ENCODE measurements at regions not wholly inside any gene's neighbourhood (a gene's known extent, or its start where the extent isn't known, plus 50 kb on each side); places are given as distances from the start of the nearest gene placed in this dataset.
A peak's percentile ranks its signal among the peaks of the same experiment; 100 is the strongest.

- DNase-seq (ENCODE audit: low read depth in 4 of 4, low spot score in 2 of 4), result no peak
Measured at GRCh38 chr5:158143081-158143480, 284.1 kb upstream of the CLINT1 start.

DNA sequence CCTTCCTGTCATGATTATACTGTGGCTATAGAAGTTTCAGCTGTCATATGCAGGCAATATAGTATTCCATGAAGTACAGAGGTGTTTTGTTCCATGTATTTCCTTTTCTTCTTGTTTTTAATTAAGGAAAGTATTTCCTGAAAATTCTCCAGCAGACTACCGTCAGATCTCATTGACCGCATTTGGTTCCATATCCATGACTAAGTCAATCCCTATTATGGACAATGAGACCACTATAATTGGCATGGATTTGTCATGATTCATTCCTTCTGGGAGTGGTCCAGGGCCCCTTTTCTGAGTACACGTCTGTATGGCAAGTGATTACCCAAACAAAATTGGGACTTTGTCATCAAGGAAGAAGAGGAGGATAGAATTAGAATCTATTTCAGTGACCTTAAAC, 283.2 kb upstream of the CLINT1 start:
- no peak for DNase-seq (ENCODE audit: low read depth in 4 of 4, low spot score in 2 of 4)

DNA sequence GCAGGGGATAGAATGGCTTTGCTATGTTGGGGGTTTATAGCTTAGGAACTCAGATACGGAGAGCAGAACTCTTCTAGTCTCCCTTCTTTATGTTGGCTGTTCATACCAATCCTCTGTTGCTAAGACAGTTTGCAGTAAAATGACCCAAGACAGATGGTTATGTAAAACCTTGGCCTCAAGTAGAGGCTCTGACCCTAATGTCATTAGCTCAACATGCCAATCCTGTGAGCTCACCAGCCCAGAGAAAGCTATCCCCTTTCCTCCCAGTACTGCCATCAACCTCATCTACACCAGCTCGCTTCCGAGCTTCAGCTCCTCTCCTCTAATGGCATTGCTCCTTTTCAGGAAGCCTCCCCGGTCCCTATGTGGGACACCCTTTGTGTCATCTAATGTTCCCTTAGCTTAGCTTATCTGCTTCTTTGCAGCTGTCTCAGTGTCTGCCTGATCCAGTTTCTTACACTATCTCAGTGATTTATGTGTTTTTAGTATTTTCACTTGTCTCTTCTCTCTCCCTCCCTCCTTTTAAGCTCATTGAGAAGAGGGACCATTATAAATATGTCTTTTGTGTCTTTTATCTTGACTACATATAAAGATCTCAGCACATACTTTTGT, 281.3 kb upstream of the CLINT1 start:
- DNase-seq (ENCODE audit: low read depth in 4 of 4, low spot score in 2 of 4), result no peak

DNA sequence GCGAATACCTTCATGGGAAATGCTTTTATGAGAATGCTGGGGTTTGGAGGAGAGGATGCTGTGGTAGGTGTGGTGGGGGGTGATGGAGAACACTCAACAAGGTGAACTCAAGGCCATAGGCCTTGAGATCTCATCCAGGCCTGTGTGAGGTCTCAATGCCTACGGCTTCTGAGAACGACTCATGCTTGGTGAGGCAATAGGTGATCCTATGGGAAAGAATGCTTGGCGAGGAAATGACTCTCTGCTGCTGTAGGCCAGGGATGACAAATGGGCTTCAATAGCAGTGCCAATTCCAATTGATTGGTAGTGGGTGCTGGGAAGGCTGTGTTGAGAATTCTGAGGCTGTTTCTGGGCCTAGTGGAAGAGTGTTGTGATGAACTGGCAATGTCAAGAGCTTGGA, 280.2 kb upstream of the CLINT1 start:
- DNase-seq (ENCODE audit: low read depth in 4 of 4, low spot score in 2 of 4), result no peak

- DNase-seq (ENCODE audit: low read depth in 4 of 4, low spot score in 2 of 4), result no peak
Measured at GRCh38 chr5:158135682-158136179, 276.8 kb upstream of the CLINT1 start.

- no peak for DNase-seq (ENCODE audit: low read depth in 4 of 4, low spot score in 2 of 4)
Measured at GRCh38 chr5:158133369-158133768, 274.4 kb upstream of the CLINT1 start.

GRCh38 chr5:158127536-158127935, 268.6 kb upstream of the CLINT1 start:
- no peak for DNase-seq (ENCODE audit: low read depth in 4 of 4, low spot score in 2 of 4)

DNA sequence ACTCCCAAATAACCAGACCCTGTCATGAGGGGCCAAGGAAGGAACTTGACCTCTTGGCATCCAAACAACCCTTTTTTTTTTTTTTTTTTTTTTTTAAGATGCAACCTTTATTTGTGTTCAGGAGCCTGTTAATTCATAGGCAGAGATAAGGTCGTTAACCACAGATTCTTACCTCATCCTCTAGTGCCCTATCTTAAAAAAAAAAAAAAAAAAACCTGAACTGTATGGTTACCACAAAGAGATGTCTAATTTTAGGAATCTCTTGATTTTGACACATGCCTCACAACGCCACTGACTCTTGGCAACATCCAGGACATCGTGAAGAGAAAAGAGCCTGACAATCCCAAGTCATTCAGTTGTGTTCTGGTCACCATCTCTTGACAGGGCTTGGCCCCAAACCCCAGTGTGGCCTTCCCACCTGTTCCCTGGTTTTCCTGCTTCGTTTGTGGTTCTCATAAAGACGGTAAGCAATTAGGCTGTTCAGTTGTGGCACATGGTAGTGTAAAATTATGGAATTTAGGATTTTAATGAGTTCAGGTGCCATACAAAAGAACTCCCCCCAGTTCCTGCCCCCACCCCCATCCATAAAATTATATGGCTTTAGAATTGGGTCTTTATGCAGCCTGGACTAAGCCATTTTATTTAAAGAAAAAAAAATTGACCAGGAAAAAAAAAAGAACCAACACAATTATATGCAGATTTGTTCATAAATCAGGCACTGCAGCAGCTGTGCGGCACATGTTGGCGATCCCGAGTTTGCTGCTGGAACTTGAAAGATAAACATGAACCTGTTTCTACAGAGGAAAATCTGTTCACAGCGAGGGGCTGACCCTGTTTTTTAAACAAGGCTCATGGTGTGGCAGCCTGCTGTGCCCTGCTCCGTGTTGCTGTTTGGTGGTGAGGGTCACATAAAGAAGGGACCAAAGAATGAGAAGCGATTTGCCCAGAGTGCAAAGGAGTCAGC, 267.8 kb upstream of the CLINT1 start:
- DNase-seq (ENCODE audit: low read depth in 4 of 4, low spot score in 2 of 4), result no peak

DNA sequence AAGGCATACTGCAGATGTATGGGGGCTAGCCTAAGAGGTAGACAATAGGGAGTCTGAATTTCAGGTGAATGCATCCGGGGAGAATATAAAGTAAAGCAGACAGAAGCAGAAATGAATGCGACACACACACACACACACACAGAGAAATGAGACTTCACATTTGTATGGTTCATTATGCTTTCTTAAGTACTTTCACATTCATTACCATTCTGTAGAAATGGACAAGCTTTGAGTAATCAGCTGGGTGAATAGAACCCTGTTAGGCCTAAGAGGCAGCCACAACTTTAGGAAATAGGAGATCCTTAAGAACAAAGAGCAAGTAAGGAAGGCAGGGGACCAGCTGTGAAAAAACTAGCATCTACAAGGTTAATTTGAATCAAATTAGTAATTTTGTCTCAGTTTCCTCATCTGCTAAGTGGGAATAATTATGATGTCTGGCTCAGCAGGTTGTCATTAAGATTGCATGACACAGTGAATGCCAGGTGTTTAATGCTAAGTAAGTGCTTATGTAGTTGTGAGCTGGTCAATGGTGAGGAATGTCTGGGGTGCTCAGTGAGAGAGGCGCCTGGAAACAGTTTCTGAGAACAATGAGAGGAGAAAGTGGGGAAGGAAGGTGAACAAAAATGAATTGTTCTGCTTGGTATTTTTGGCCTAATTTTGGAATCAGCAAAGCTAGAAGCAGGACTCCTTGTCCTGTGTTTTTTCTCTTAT, 265.8 kb upstream of the CLINT1 start:
- DNase-seq (ENCODE audit: low read depth in 4 of 4, low spot score in 2 of 4), result no peak

DNA sequence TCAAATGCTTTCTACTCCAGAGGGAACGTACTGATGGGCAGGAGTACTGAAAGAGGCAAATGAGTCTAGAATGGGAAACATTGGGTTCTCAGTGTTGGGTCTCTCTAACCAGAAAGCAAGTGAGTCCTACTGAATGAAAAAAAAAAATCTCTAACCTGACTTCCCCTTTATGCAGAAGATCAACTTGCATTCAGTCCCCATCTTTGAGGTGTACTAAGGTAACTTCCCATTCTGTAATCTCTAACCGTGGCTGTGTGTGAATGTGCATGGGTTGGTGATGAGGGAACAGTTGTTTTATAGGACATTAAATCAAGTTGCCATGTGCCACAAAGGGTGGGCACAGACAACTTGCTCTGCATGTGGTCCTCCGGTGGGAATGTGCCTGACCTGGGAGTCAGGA, 264.6 kb upstream of the CLINT1 start:
- DNase-seq (ENCODE audit: low read depth in 4 of 4, low spot score in 2 of 4), result no peak

GRCh38 chr5:158121678-158122077, 262.7 kb upstream of the CLINT1 start:
- no peak for DNase-seq (ENCODE audit: low read depth in 4 of 4, low spot score in 2 of 4)

- DNase-seq (ENCODE audit: low read depth in 4 of 4, low spot score in 2 of 4), result no peak
Measured at GRCh38 chr5:158120760-158121159, 261.8 kb upstream of the CLINT1 start.

- DNase-seq (ENCODE audit: low read depth in 4 of 4, low spot score in 2 of 4), result peak in 2 of 4 donors; percentile 13 to 28
Measured at GRCh38 chr5:158119961-158120723, 261.2 kb upstream of the CLINT1 start.

GRCh38 chr5:158117467-158118160, 258.7 kb upstream of the CLINT1 start:
- no peak for DNase-seq (ENCODE audit: low read depth in 4 of 4, low spot score in 2 of 4)

DNA sequence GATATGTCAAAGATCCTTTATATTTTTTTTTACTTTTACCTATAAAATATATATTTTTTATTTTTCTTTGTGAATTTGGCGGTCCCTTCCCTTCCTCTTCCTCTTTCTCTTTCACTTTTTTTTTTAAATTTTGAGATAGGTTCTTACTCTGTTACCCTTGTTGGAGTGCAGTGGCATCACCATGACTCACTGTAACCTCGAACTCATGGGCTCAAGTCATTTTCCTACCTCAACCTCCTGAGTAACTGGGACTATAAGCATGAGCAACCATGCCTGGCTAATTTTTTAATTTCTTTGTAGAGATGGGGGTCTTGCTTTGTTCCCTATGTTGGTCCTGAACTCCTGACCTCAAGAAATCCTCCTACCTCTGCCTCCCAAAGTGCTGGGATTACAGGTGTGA, 258.0 kb upstream of the CLINT1 start:
- no peak for DNase-seq (ENCODE audit: low read depth in 4 of 4, low spot score in 2 of 4)

DNA sequence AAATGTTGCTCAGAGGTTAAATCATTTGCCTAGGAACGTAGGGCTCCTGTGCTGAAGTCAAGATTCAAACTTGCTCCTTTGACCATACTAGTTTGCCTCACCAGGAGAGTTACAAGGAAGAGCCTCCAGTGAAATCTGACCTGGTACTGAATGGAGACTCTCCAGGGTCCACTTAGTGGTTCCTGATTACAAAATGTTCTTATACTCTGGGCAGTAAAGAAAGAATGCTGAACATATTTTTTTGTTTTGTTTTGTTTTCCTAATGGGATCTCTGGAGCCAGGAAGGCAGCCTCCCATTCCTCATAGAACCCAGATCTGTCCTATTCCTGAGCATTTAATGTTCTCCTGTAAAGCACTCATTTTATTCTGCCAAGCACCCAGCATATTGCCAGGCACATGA, 256.5 kb upstream of the CLINT1 start:
- no peak for DNase-seq (ENCODE audit: low read depth in 4 of 4, low spot score in 2 of 4)

- no peak for DNase-seq (ENCODE audit: low read depth in 4 of 4, low spot score in 2 of 4)
Measured at GRCh38 chr5:158108177-158108576, 249.2 kb upstream of the CLINT1 start.

GRCh38 chr5:158100373-158100888, 241.5 kb upstream of the CLINT1 start:
- no peak for DNase-seq (ENCODE audit: low read depth in 4 of 4, low spot score in 2 of 4)

DNA sequence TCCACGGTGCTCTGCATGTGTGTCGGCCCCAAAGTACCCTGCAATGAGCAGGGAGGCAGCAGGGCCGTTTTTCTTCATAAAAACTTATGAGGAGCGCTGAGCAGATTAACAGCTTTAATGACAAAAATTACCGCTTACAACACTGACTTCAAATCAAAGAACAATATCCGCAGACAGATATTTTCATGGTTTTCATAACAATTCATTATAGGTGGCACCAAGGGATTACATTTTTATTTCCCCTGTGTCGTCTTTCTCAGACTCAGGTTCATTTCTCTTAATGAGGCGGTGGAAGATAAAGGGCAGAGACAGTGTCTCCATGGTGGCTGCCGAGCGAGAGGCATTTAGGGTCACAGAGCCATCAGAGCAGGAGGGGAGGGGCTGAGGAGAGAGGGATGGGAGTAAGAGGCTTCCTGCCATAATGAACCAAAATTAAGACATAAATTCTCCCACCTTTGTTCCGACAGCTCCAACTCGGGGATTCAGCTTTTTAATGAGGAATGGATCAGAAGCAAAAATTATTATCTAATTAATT, 240.7 kb upstream of the CLINT1 start:
- DNase-seq (ENCODE audit: low read depth in 4 of 4, low spot score in 2 of 4), result no peak
